ENCODE measurements at regions not wholly inside any gene's neighbourhood (a gene's known extent, or its start where the extent isn't known, plus 50 kb on each side); places are given as distances from the start of the nearest gene placed in this dataset.

DNA sequence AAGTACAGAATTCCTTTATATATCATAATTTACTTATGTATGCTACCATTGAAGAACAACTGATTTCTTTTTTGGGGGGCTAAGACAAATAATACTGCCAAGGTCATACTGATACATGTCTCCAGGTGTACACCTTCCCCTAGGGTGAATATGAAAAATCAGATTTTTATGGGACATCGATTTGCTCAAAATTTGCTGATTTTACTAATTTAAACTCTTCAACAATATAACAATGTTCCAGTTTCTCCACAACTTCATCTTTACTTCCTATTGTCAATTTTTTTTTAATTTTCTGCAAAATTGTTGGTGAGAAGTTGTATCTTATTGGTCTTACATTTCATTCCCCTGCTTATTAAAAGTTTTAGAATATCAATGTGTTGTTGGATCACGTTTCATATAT lies 495.4 kb upstream of the MANEA start (continued):
- TF ChIP-seq REST (IDR thresholded peaks at IDR 0.05; ENCODE audit: low read depth, low read length) = no peak
- TF ChIP-seq CTCF (IDR thresholded peaks at IDR 0.05 in 2 of 3, conservative IDR thresholded peaks at IDR 0.05 in 1 of 3; ENCODE audit: control insufficient read depth in 2 of 3, extremely low read depth in 1 of 3, insufficient read depth in 1 of 3, low read depth in 3 of 3, low read length in 3 of 3) = no peak
- TF ChIP-seq TARDBP (IDR thresholded peaks at IDR 0.05; ENCODE audit: borderline replicate concordance) = no peak
- no peak for TF ChIP-seq NRF1 (conservative IDR thresholded peaks at IDR 0.05; ENCODE audit: low read depth, low read length)
- TF ChIP-seq CBX5 (IDR thresholded peaks at IDR 0.05; ENCODE audit: low read depth) = no peak

DNA sequence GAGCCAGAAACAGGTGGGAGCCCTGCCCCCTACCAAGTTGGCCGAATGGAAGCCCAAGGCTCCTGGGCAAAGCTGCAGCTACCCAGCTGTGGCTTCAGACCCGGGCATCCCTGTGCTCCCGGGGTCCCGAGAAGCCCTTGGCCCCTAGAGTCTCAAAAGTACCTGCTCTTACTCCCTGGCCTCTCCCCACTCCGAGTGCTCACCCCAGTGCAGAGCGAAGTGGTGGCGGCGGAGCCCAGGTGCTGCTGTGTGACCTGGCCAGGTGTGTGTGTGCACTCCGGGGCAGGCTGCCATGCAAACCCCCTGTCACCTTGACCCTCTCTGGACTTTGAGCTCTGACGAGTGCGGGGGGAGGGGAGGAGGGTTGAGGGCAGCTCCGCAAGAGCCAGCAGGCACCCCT lies 493.8 kb upstream of the MANEA start:
- no peak for ATAC-seq
- intact Hi-C loops (cut with micrococcal nuclease; ENCODE audit: unreplicated experiment) = no loop called here
- Histone ChIP-seq H3K4me1 (ENCODE audit: control insufficient read depth, insufficient read depth, low read length) (no peaks in the 10 kb centered on the region), H3K4me2 (ENCODE audit: control insufficient read depth, insufficient read depth) (no peak overlapping the region), H4K20me1 (ENCODE audit: control insufficient read depth, insufficient read depth) (no peaks in the 10 kb centered on the region), H3K4me3 (no peak overlapping the region), H3K36me3 (ENCODE audit: control insufficient read depth in 2 of 2, insufficient read depth in 2 of 2, low read length in 1 of 2) (no peaks in the 10 kb centered on the region), H3K27ac (ENCODE audit: control insufficient read depth, insufficient read depth) (no peak overlapping the region), H3K9ac (ENCODE audit: control insufficient read depth, insufficient read depth, low read length) (no peak overlapping the region), H2AFZ (ENCODE audit: control insufficient read depth, low read depth, low read length) (no peak overlapping the region), H3K9me3 (replicated peaks; ENCODE audit: control insufficient read depth, insufficient read depth, low read length) (no peaks in the 10 kb centered on the region), H3K27me3 (replicated peaks in 1 of 2; ENCODE audit: control insufficient read depth in 2 of 2, insufficient read depth in 2 of 2, low read length in 1 of 2) (no peaks in the 10 kb centered on the region), H3K79me2 (ENCODE audit: control insufficient read depth, insufficient read depth, low read length) (no peaks in the 10 kb centered on the region)
- SMC1A ChIA-PET (ENCODE audit: uncharacterized antibody, unreplicated experiment) = no interaction called here
- RAD21 ChIA-PET (ENCODE audit: unreplicated experiment) = no interaction called here
- FAIRE-seq = no peak
- POLR2A ChIA-PET = no interaction called here
- CTCF ChIA-PET = interaction anchor here (0.6 kb wide), 1 partner anchor 10 kb away, joined by 3 read pairs; no protein-coding TSS in a partner anchor
- BruUV-seq (replicated peaks) = no TSS peak
- WGBS (ENCODE audit: insufficient coverage, insufficient replicate concordance, low lambda C conversion rate, missing lambda C conversion rate) = 32% methylated on average over 12 of the region's 12 CpGs
- DNase-seq (ENCODE audit: low read depth, low spot score) = no peak
- in situ Hi-C loops (cut with MboI) = no loop called here
- TF ChIP-seq NFIC (IDR thresholded peaks at IDR 0.05; ENCODE audit: low read depth, low read length) (no peak), BCL11A (IDR thresholded peaks at IDR 0.05; ENCODE audit: low read depth, low read length) (no peak), BCLAF1 (IDR thresholded peaks at IDR 0.05) (no peak), SREBF2 (IDR thresholded peaks at IDR 0.05; ENCODE audit: low read length) (no peak)
- TF ChIP-seq, protein P1, sequence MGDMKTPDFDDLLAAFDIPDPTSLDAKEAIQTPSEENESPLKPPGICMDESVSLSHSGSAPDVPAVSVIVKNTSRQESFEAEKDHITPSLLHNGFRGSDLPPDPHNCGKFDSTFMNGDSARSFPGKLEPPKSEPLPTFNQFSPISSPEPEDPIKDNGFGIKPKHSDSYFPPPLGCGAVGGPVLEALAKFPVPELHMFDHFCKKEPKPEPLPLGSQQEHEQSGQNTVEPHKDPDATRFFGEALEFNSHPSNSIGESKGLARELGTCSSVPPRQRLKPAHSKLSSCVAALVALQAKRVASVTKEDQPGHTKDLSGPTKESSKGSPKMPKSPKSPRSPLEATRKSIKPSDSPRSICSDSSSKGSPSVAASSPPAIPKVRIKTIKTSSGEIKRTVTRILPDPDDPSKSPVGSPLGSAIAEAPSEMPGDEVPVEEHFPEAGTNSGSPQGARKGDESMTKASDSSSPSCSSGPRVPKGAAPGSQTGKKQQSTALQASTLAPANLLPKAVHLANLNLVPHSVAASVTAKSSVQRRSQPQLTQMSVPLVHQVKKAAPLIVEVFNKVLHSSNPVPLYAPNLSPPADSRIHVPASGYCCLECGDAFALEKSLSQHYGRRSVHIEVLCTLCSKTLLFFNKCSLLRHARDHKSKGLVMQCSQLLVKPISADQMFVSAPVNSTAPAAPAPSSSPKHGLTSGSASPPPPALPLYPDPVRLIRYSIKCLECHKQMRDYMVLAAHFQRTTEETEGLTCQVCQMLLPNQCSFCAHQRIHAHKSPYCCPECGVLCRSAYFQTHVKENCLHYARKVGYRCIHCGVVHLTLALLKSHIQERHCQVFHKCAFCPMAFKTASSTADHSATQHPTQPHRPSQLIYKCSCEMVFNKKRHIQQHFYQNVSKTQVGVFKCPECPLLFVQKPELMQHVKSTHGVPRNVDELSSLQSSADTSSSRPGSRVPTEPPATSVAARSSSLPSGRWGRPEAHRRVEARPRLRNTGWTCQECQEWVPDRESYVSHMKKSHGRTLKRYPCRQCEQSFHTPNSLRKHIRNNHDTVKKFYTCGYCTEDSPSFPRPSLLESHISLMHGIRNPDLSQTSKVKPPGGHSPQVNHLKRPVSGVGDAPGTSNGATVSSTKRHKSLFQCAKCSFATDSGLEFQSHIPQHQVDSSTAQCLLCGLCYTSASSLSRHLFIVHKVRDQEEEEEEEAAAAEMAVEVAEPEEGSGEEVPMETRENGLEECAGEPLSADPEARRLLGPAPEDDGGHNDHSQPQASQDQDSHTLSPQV (IDR thresholded peaks at IDR 0.05) = no peak

All from GM12878 (cell line).